Activated naive CD8-positive, alpha-beta T cell (primary cell): ENCODE measurements at regions not wholly inside any gene's neighbourhood (a gene's known extent, or its start where the extent isn't known, plus 50 kb on each side); places are given as distances from the start of the nearest gene placed in this dataset.

Source experiments
- H3K27ac Mint-ChIP-seq: one replicate; pipeline ENCODE4 v1.8.0; 2021; ENCODE audit warnings: mixed read lengths
- H3K27me3 Mint-ChIP-seq: one replicate; pipeline ENCODE4 v1.8.0; 2021; ENCODE audit warnings: mixed read lengths
- H3K36me3 Mint-ChIP-seq: one replicate; pipeline ENCODE4 v1.8.0; 2021; ENCODE audit warnings: mixed read lengths
- H3K4me1 Mint-ChIP-seq: one replicate; pipeline ENCODE4 v1.8.0; 2021; ENCODE audit warnings: low read depth, mixed read lengths
- H3K4me3 Mint-ChIP-seq: one replicate; pipeline ENCODE4 v1.8.0; 2021; ENCODE audit warnings: mild to moderate bottlenecking, mixed read lengths
- H3K9me3 Mint-ChIP-seq: one replicate; pipeline ENCODE4 v1.8.0; 2021; ENCODE audit warnings: low read depth, mixed read lengths

DNA sequence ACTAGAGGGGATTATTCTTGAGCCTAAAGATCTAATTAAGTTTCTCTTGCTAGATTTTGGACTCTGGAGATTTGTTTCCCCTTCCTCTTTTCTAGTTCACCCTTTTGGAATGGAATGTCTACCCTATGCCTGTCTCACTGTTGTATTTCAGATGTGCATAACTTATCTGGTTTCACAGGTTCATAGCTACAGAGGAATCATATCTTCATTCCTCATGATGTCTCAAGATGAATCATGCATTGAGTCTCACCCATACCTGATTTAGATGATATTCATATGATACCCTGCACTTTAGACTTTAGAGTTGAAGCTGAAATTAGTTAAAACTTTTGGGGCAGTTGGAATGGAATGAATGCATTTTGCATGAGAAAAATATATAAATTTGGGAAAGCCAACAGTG is 246.7 kb downstream of the HS3ST1 start:
- H3K27me3 Mint-ChIP-seq, result no peaks in the 10 kb centered on the region
- H3K4me3 Mint-ChIP-seq, result no peak overlapping the region
- no peaks in the 10 kb centered on the region for H3K4me1 Mint-ChIP-seq
- H3K36me3 Mint-ChIP-seq, result no peaks in the 10 kb centered on the region
- no peaks in the 10 kb centered on the region for H3K9me3 Mint-ChIP-seq
- H3K27ac Mint-ChIP-seq, result no peak overlapping the region

DNA sequence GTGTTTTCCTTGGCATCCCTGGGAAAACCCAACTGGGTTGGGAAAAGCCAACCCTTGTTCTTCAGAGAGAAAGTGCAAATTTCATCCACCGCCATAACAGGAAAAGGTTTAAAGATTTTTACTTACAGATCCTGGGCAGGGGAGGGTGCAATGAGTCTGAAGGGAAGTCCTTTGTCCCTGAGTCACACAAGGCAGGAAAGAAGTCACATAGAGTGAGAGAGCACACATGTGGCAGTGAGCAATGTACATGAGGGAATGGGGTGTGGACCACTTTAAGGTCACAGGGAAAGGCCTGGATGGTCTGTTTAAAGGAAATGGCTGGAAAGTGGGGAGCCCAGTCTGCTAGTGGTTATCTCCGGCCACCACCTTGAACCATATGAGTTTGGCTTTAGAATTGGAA is 248.9 kb downstream of the HS3ST1 start:
- Mint-ChIP-seq H3K27me3 (no peaks in the 10 kb centered on the region), H3K9me3 (no peaks in the 10 kb centered on the region), H3K36me3 (no peaks in the 10 kb centered on the region), H3K27ac (no peak overlapping the region), H3K4me1 (no peaks in the 10 kb centered on the region), H3K4me3 (no peak overlapping the region)

DNA sequence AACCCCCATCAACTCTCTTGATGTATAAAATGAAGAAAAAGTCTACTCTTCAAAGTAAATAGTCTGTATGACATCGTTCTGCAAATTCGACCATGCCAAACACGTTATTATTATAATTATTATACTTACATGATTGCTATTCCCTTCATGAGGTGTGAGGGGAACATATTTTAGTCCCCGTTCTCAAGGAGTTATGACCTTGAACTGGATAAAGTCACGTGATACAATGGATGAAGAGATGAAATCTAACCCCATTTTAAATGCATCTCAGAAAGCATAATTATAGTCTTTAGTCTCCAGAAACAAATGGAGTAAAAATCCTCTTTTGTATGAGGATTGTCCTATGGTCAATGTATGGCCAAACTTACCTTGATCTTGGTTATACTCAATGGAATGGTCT is 250.3 kb downstream of the HS3ST1 start:
- H3K4me1 Mint-ChIP-seq, result no peaks in the 10 kb centered on the region
- H3K36me3 Mint-ChIP-seq, result no peaks in the 10 kb centered on the region
- H3K27me3 Mint-ChIP-seq, result peaks cover 3% of the 10 kb centered on the region
- H3K4me3 Mint-ChIP-seq, result no peak overlapping the region
- no peak overlapping the region for H3K27ac Mint-ChIP-seq
- H3K9me3 Mint-ChIP-seq, result no peaks in the 10 kb centered on the region

DNA sequence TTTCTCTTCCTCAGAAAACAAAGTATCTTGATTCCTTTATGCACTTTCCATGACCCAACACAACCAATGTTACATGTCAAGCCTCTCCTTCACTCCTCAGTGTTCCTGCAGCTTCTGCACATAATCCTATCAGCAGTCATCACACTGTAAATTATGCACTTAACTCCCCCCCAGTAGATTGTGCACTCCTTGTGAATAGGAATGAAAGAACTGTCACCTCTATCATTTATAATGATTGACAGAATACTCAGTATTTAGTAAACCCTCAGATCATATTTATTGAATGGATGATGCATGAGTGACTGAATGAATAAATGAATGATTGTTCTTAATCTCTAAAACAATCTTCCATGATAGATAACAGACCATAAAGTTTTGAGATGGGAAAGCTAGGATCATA is 253.3 kb downstream of the HS3ST1 start:
- Mint-ChIP-seq H3K4me3 (no peak overlapping the region), H3K9me3 (no peaks in the 10 kb centered on the region), H3K4me1 (no peaks in the 10 kb centered on the region), H3K27me3 (peaks cover 3% of the 10 kb centered on the region), H3K27ac (no peak overlapping the region), H3K36me3 (no peaks in the 10 kb centered on the region)

GRCh38 chr4:11166606-11167005 is 262.1 kb downstream of the HS3ST1 start:
- no peak overlapping the region for H3K27ac Mint-ChIP-seq
- no peaks in the 10 kb centered on the region for H3K36me3 Mint-ChIP-seq
- H3K9me3 Mint-ChIP-seq, result no peaks in the 10 kb centered on the region
- H3K4me1 Mint-ChIP-seq, result no peaks in the 10 kb centered on the region
- no peaks in the 10 kb centered on the region for H3K27me3 Mint-ChIP-seq
- H3K4me3 Mint-ChIP-seq, result no peak overlapping the region

DNA sequence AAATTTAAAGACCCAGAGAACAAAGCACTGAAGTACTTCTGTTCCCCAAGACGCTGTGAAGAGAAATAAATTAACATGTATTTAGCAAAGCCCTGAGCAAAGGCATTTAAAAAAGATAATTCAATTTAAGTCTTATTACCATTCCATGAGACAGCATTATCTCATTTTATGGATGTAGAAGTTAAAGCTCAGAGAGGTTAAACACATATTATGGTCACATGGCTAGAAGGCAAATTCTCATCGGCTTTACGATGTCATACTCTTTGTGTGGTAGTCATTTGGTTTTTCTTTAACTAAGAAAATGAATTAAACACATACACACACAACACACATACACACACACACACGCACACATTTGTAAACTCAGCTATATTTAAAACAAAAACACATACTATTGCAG is 262.7 kb downstream of the HS3ST1 start:
- Mint-ChIP-seq H3K9me3 (no peaks in the 10 kb centered on the region), H3K27ac (no peak overlapping the region), H3K4me3 (no peak overlapping the region), H3K4me1 (no peaks in the 10 kb centered on the region), H3K36me3 (no peaks in the 10 kb centered on the region), H3K27me3 (no peaks in the 10 kb centered on the region)

- Mint-ChIP-seq H3K36me3 (no peaks in the 10 kb centered on the region), H3K4me1 (no peaks in the 10 kb centered on the region), H3K4me3 (no peak overlapping the region), H3K27ac (no peak overlapping the region), H3K27me3 (peaks cover 1% of the 10 kb centered on the region), H3K9me3 (no peaks in the 10 kb centered on the region)
These were observed 263.6 kb downstream of the HS3ST1 start for GRCh38 chr4:11165052-11165451.

- Mint-ChIP-seq H3K27ac (no peak overlapping the region), H3K4me3 (no peak overlapping the region), H3K36me3 (no peaks in the 10 kb centered on the region), H3K9me3 (no peaks in the 10 kb centered on the region), H3K4me1 (no peaks in the 10 kb centered on the region), H3K27me3 (peaks cover 5% of the 10 kb centered on the region)
These were observed 268.4 kb downstream of the HS3ST1 start for GRCh38 chr4:11160288-11160687.

DNA sequence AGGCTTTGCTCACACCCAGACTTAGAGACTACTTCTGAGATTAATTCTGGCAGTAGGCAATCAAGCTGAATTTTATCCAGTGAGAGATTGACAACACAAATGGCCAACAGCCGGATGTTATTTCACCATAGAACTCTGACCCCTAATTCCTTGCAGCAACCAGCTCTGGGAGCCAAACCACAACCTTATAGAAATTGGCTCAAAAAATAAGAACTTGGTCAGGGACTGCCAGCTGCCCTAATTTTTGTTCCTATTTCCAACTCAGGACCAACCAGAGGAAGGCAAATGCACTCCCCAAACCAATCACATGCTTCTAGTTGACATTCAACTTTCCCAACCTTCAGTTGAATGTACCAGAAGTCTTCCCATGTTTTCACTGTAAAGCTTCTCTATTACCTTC is 269.7 kb downstream of the HS3ST1 start:
- H3K27me3 Mint-ChIP-seq, result peaks cover 6% of the 10 kb centered on the region
- H3K9me3 Mint-ChIP-seq, result no peaks in the 10 kb centered on the region
- H3K4me3 Mint-ChIP-seq, result no peak overlapping the region
- no peaks in the 10 kb centered on the region for H3K36me3 Mint-ChIP-seq
- H3K4me1 Mint-ChIP-seq, result no peaks in the 10 kb centered on the region
- H3K27ac Mint-ChIP-seq, result no peak overlapping the region

- no peaks in the 10 kb centered on the region for H3K4me1 Mint-ChIP-seq
- H3K36me3 Mint-ChIP-seq, result no peaks in the 10 kb centered on the region
- H3K4me3 Mint-ChIP-seq, result no peak overlapping the region
- H3K27me3 Mint-ChIP-seq, result peaks cover 8% of the 10 kb centered on the region
- H3K9me3 Mint-ChIP-seq, result no peaks in the 10 kb centered on the region
- no peak overlapping the region for H3K27ac Mint-ChIP-seq
These were observed 273.4 kb downstream of the HS3ST1 start for GRCh38 chr4:11155208-11155867.

DNA sequence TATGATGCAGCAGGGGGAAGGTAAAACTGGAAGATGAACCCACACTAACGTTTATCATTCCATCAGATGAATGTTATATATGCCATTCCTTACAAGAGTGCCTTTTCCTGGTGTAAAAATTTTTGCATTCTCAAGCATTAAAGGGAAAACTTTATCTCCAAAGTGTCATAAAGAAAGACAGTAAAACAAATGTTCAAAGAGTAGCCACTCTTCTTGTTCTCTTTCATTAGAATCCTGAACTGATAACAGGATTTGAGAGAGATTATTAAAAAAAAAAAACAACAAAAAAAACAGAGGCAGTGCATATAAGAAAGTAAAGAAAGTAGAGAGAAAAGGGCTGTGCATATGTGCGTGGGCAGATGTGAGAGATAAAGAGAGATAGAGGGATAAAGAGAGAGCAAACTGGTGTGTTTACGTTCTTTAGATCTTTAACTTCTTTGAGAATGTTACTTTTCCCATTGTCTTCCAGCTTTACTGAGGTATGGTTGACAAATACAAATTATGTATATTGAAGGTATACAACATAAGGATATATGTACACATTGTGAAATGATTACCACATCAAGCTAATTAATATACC is 275.4 kb downstream of the HS3ST1 start:
- H3K4me3 Mint-ChIP-seq, result no peak overlapping the region
- peaks cover 5% of the 10 kb centered on the region for H3K27me3 Mint-ChIP-seq
- H3K4me1 Mint-ChIP-seq, result no peaks in the 10 kb centered on the region
- no peaks in the 10 kb centered on the region for H3K9me3 Mint-ChIP-seq
- H3K27ac Mint-ChIP-seq, result no peak overlapping the region
- no peaks in the 10 kb centered on the region for H3K36me3 Mint-ChIP-seq

DNA sequence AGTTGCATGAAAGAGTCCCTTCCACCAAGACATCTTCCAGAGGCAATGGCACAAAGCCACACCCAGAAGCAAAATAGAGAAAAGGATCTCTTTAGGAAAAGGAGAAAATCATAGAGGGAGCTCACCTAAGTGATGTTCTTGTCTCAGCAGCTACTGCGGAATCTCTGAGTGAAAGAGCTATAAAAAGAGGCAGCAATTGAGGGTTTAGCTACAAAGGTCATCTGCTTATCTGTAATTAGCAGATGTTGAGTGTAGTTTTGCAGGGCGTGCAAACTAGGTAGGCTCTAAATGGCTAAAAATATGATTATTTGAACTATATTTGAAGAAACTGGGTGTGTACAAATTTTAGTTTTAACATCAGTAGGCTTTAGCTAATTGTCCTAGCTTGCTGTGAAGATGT is 276.0 kb downstream of the HS3ST1 start:
- peaks cover 4% of the 10 kb centered on the region for H3K27me3 Mint-ChIP-seq
- H3K4me1 Mint-ChIP-seq, result no peaks in the 10 kb centered on the region
- no peaks in the 10 kb centered on the region for H3K9me3 Mint-ChIP-seq
- no peak overlapping the region for H3K27ac Mint-ChIP-seq
- no peak overlapping the region for H3K4me3 Mint-ChIP-seq
- no peaks in the 10 kb centered on the region for H3K36me3 Mint-ChIP-seq

GRCh38 chr4:11151500-11151899 is 277.2 kb downstream of the HS3ST1 start:
- Mint-ChIP-seq H3K4me1 (no peaks in the 10 kb centered on the region), H3K4me3 (no peak overlapping the region), H3K36me3 (no peaks in the 10 kb centered on the region), H3K9me3 (no peaks in the 10 kb centered on the region), H3K27me3 (peaks cover 4% of the 10 kb centered on the region), H3K27ac (no peak overlapping the region)

DNA sequence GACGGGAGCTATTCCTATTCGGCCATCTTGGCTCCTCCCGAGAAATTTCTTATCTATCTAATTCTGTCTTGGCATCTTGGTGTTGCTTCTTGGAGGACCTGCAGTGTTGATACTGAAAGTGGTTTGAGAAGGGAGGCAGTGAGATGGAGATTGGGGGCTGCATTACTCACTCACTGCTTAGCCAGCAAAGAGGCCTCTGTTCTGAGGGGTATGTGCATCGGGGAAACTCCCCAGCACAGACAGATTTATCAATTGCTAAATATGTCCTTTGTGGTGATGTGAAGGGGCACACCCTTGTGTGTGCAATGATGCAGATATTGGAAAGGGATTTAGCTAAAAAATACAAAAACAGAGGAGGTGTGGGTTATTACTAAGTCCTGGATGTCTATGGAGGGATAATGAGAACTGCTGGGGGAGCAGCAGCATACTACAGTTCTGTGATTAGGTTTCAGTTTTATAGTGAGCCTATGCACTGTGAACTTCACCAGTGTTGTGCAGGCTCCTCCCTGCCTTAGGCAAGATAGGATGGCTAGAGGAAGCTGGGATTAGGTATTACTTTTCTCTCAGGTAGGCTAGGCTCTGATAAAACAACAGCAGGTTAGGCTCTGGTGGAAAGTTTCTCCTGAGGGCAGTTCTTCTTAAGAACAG is 279.0 kb downstream of the HS3ST1 start:
- Mint-ChIP-seq H3K4me1 (no peaks in the 10 kb centered on the region), H3K4me3 (no peak overlapping the region), H3K36me3 (no peaks in the 10 kb centered on the region), H3K27me3 (peaks cover 4% of the 10 kb centered on the region), H3K27ac (no peak overlapping the region), H3K9me3 (no peaks in the 10 kb centered on the region)

DNA sequence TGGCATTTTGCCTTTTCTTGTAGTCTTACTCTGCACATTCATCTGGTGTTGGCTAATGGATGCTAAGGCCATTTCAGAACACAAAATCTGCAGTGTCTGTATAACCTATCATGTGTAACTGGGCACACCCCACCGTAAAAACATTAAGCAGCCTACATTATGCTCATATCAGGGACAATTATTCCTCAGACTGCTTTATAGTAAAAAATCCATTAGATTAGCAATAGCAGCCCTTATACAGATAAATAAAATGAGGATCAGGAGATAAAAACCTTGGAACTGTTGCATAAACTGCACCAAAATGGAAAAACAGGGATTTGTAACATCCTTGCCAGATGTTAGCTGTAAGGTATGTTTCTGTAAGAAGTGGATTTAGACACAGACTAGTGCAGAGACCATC is 288.8 kb downstream of the HS3ST1 start:
- Mint-ChIP-seq H3K4me3 (no peak overlapping the region), H3K4me1 (no peaks in the 10 kb centered on the region), H3K9me3 (no peaks in the 10 kb centered on the region), H3K27me3 (no peaks in the 10 kb centered on the region), H3K27ac (no peak overlapping the region), H3K36me3 (no peaks in the 10 kb centered on the region)

- H3K4me1 Mint-ChIP-seq, result no peaks in the 10 kb centered on the region
- H3K9me3 Mint-ChIP-seq, result no peaks in the 10 kb centered on the region
- H3K36me3 Mint-ChIP-seq, result no peaks in the 10 kb centered on the region
- no peak overlapping the region for H3K27ac Mint-ChIP-seq
- H3K27me3 Mint-ChIP-seq, result no peaks in the 10 kb centered on the region
- no peak overlapping the region for H3K4me3 Mint-ChIP-seq
These were observed 289.7 kb downstream of the HS3ST1 start for GRCh38 chr4:11138964-11139363.
